Adrenal gland (tissue), 5 donors: ENCODE measurements at regions not wholly inside any gene's neighbourhood (a gene's known extent, or its start where the extent isn't known, plus 50 kb on each side); places are given as distances from the start of the nearest gene placed in this dataset.

ENCODE experiments used
- CTCF ChIP-seq, 6 experiments: fragments of 450-650 bp in 4 of 6; fragments of 200-600 bp in 2 of 6; sonication (generic) in 1 of 6; IDR thresholded peaks; 1 replicate in 5 of 6; 2 replicates in 1 of 6; pipeline versions ENCODE4 v1.5.1 to v1.8.0; 2016 to 2021; ENCODE audit warnings: antibody characterized with exemption in 6 of 6, mild to moderate bottlenecking in 2 of 6, moderate library complexity in 1 of 6
- POLR2A ChIP-seq, 2 donors: fragments of 450-650 bp; IDR thresholded peaks; one replicate each; pipeline ENCODE4 v1.6.1; 2017; ENCODE audit warnings: antibody characterized with exemption in 2 of 2, mild to moderate bottlenecking in 2 of 2, moderate library complexity in 1 of 2
- donor health status: DM: no; HTN: no; CAD: no.

GRCh38 chr5:96546120-96546519 is 113.1 kb upstream of the PCSK1 start:
- TF ChIP-seq POLR2A (IDR thresholded peaks at IDR 0.05) (no peak), CTCF (IDR thresholded peaks at IDR 0.05) (no peak)
